Ishikawa (cell line): ENCODE measurements at regions not wholly inside any gene's neighbourhood (a gene's known extent, or its start where the extent isn't known, plus 50 kb on each side); places are given as distances from the start of the nearest gene placed in this dataset.

Source experiments
- CEBPB ChIP-seq: IDR thresholded peaks from 2 replicates; pipeline ENCODE4 v1.6.1; 2012
- CREB1 ChIP-seq: IDR thresholded peaks from 2 replicates; pipeline ENCODE4 v1.6.1; 2012; ENCODE audit warnings: low read depth
- EGR1 ChIP-seq: IDR thresholded peaks from 2 replicates; pipeline ENCODE4 v1.6.1; 2012
- EP300 ChIP-seq: IDR thresholded peaks from 2 replicates; pipeline ENCODE4 v1.6.1; 2012; ENCODE audit warnings: borderline replicate concordance
- FOXM1 ChIP-seq: IDR thresholded peaks from 2 replicates; pipeline ENCODE4 v1.6.1; 2012; ENCODE audit warnings: low read depth, borderline replicate concordance
- NFIC ChIP-seq: IDR thresholded peaks from 2 replicates; pipeline ENCODE4 v1.6.1; 2012
- RAD21 ChIP-seq: IDR thresholded peaks from 2 replicates; pipeline ENCODE4 v1.6.1; 2012; ENCODE audit warnings: low read depth
- TAF1 ChIP-seq: IDR thresholded peaks from 2 replicates; pipeline ENCODE4 v1.6.1; 2012; ENCODE audit warnings: low read depth, mild to moderate bottlenecking
- TCF12 ChIP-seq: IDR thresholded peaks from 2 replicates; pipeline ENCODE4 v1.6.1; 2012; ENCODE audit warnings: low read depth
- TEAD4 ChIP-seq: IDR thresholded peaks from 2 replicates; pipeline ENCODE4 v1.6.1; 2012
- YY1 ChIP-seq: IDR thresholded peaks from 2 replicates; pipeline ENCODE4 v1.6.1; 2012; ENCODE audit warnings: low read depth
- ZBTB7A ChIP-seq: IDR thresholded peaks from 2 replicates; pipeline ENCODE4 v1.6.1; 2012; ENCODE audit warnings: low read depth
- TF ChIP-seq, protein P1 (sequence below): IDR thresholded peaks from 2 replicates; pipeline ENCODE4 v1.6.1; 2012
- TF ChIP-seq, protein P2 (sequence below): IDR thresholded peaks from 2 replicates; pipeline ENCODE4 v1.6.1; 2012; ENCODE audit warnings: low read depth, mild to moderate bottlenecking
- TF ChIP-seq, protein P3 (sequence below): IDR thresholded peaks from 2 replicates; pipeline ENCODE4 v1.6.1; 2012

DNA sequence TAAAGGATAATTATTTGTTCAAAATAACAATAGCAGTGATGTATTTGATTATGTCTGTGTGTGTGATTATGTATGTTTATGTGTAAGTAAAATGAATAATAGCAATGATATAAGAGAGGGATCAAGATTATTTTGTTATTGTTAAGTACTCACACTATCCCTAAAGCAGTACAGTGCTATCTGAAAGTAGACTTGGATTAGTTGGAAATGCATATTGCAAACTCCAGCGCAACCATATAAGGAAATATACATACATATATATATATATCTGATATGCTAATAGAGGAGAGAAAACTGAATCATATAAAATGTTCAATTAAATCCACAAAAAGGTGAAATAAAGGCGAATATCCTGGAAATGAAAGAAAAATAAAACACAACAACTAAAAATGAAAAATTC, 268.4 kb downstream of the HINT1 start:
- no peak for TF ChIP-seq EGR1
- TF ChIP-seq FOXM1, result no peak
- no peak for TF ChIP-seq CREB1
- no peak for TF ChIP-seq TAF1
- TF ChIP-seq EP300, result no peak
- no peak for TF ChIP-seq RAD21
- TF ChIP-seq NFIC, result no peak
- TF ChIP-seq ZBTB7A, result no peak
- TF ChIP-seq, protein P1, sequence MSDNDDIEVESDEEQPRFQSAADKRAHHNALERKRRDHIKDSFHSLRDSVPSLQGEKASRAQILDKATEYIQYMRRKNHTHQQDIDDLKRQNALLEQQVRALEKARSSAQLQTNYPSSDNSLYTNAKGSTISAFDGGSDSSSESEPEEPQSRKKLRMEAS, result no peak
- no peak for TF ChIP-seq CEBPB
- TF ChIP-seq TEAD4, result no peak
- TF ChIP-seq, protein P2, sequence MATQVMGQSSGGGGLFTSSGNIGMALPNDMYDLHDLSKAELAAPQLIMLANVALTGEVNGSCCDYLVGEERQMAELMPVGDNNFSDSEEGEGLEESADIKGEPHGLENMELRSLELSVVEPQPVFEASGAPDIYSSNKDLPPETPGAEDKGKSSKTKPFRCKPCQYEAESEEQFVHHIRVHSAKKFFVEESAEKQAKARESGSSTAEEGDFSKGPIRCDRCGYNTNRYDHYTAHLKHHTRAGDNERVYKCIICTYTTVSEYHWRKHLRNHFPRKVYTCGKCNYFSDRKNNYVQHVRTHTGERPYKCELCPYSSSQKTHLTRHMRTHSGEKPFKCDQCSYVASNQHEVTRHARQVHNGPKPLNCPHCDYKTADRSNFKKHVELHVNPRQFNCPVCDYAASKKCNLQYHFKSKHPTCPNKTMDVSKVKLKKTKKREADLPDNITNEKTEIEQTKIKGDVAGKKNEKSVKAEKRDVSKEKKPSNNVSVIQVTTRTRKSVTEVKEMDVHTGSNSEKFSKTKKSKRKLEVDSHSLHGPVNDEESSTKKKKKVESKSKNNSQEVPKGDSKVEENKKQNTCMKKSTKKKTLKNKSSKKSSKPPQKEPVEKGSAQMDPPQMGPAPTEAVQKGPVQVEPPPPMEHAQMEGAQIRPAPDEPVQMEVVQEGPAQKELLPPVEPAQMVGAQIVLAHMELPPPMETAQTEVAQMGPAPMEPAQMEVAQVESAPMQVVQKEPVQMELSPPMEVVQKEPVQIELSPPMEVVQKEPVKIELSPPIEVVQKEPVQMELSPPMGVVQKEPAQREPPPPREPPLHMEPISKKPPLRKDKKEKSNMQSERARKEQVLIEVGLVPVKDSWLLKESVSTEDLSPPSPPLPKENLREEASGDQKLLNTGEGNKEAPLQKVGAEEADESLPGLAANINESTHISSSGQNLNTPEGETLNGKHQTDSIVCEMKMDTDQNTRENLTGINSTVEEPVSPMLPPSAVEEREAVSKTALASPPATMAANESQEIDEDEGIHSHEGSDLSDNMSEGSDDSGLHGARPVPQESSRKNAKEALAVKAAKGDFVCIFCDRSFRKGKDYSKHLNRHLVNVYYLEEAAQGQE, result no peak
- no peak for TF ChIP-seq YY1
- TF ChIP-seq TCF12, result no peak
- TF ChIP-seq, protein P3, sequence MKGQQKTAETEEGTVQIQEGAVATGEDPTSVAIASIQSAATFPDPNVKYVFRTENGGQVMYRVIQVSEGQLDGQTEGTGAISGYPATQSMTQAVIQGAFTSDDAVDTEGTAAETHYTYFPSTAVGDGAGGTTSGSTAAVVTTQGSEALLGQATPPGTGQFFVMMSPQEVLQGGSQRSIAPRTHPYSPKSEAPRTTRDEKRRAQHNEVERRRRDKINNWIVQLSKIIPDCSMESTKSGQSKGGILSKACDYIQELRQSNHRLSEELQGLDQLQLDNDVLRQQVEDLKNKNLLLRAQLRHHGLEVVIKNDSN, result no peak

DNA sequence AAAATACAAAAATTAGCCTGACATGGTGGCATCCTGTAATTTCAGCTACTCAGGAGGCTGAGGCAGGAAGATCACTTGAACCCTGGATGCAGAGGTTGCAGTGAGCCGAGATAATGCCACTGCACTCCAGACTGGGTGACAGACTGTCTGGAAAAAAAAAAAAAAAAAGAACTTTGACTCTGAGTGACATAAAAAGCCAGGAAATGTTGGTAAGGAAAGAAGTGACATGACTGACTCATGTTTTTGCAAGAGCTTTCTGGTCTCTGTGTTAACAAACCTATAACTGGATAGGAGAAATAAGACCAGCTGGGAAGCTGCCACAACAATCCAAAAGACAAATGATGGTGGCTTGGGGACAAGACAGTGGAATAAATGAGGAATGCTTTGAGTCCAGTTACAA, 272.1 kb downstream of the HINT1 start:
- TF ChIP-seq NFIC (no peak), FOXM1 (no peak), TEAD4 (no peak), CEBPB (no peak), CREB1 (no peak), ZBTB7A (no peak), RAD21 (no peak), EGR1 (no peak), TAF1 (no peak), TCF12 (no peak), YY1 (no peak), EP300 (no peak)
- TF ChIP-seq, protein P3, result no peak
- TF ChIP-seq, protein P2, result no peak
- TF ChIP-seq, protein P1, result no peak

DNA sequence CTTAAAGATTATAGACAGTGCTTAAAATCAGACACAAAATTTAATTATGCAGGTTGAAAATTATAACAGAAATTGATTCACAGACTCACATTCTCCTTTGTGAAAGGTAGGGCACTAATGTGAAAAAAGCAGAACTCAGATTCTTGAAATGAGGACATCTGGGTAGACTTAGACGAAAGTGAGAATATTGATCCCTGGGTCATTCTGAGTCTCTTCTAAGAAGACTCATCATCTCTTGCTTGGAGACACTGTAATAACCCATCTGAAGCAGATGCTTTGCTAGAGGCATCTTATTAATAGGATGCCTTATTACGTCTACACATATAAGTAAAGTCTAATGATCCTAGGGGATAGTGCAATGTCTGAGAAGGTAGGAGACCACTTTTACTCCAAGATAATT, 274.4 kb downstream of the HINT1 start:
- no peak for TF ChIP-seq ZBTB7A
- TF ChIP-seq, protein P3, result no peak
- TF ChIP-seq TAF1, result no peak
- no peak for TF ChIP-seq TEAD4
- no peak for TF ChIP-seq EGR1
- TF ChIP-seq NFIC, result no peak
- no peak for TF ChIP-seq TCF12
- TF ChIP-seq FOXM1, result no peak

DNA sequence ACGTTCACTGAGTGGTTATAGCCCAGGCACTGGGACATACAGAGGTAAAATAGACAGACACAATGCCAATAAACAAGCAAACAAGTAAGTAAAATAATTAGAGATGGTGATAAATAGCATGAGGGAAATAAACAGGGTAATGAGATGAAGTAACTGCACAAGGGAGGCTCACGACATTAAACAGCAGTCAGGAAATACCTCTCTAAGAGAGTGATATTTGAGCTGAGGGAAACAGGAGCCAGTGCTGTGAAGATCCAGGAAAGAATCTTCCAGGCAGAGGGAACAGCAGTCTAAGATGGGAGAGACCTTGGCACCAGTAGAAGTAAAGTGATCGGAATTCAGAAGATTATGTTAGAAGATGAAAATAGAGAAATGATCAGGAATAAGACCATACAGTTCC, 279.4 kb downstream of the HINT1 start:
- no peak for TF ChIP-seq TEAD4
- no peak for TF ChIP-seq TCF12
- TF ChIP-seq YY1, result no peak
- no peak for TF ChIP-seq FOXM1
- TF ChIP-seq ZBTB7A, result no peak
- no peak for TF ChIP-seq CEBPB
- TF ChIP-seq, protein P2, result no peak
- TF ChIP-seq, protein P3, result no peak
- TF ChIP-seq, protein P1, result no peak
- TF ChIP-seq CREB1, result no peak
- no peak for TF ChIP-seq EGR1
- TF ChIP-seq TAF1, result no peak
- no peak for TF ChIP-seq NFIC
- no peak for TF ChIP-seq RAD21
- no peak for TF ChIP-seq EP300
